ENCODE measurements at regions not wholly inside any gene's neighbourhood (a gene's known extent, or its start where the extent isn't known, plus 50 kb on each side); places are given as distances from the start of the nearest gene placed in this dataset.

GRCh38 chr15:95024351-95024750, 793.0 kb downstream of the MCTP2 start:
- TF ChIP-seq EZH2 (IDR thresholded peaks at IDR 0.05; ENCODE audit: borderline replicate concordance, low read length) (no peak), CTCF (IDR thresholded peaks at IDR 0.05; ENCODE audit: low read length) (peak; percentile 55)
